GM20000 (cell line): ENCODE measurements at regions not wholly inside any gene's neighbourhood (a gene's known extent, or its start where the extent isn't known, plus 50 kb on each side); places are given as distances from the start of the nearest gene placed in this dataset.

Experiments used
- DNase-seq: peaks from one replicate; pipeline ENCODE4 v3.0.0; 2012; ENCODE audit warnings: low spot score
- CTCF ChIP-seq: IDR thresholded peaks from 2 replicates; pipeline ENCODE4 v1.5.1; 2012; ENCODE audit warnings: mild to moderate bottlenecking, control low read depth; ENCODE audit errors: extremely low read depth, missing control alignments

- no peak for DNase-seq
- TF ChIP-seq CTCF = no peak
Measured at GRCh38 chr1:4531842-4532241, 122.6 kb upstream of the AJAP1 start.

GRCh38 chr1:4532656-4533055 is 121.8 kb upstream of the AJAP1 start:
- DNase-seq = no peak
- no peak for TF ChIP-seq CTCF

GRCh38 chr1:4546911-4547310 is 107.5 kb upstream of the AJAP1 start:
- no peak for DNase-seq
- no peak for TF ChIP-seq CTCF

- TF ChIP-seq CTCF = no peak
- no peak for DNase-seq
Measured at GRCh38 chr1:4549930-4550329, 104.5 kb upstream of the AJAP1 start.

- DNase-seq = no peak
- TF ChIP-seq CTCF = no peak
Measured at GRCh38 chr1:4550941-4551340, 103.5 kb upstream of the AJAP1 start.

- no peak for DNase-seq
- no peak for TF ChIP-seq CTCF
Measured at GRCh38 chr1:4551706-4552105, 102.7 kb upstream of the AJAP1 start.

- DNase-seq = no peak
- TF ChIP-seq CTCF = no peak
Measured at GRCh38 chr1:4553761-4554160, 100.6 kb upstream of the AJAP1 start.
